ENCODE measurements at regions not wholly inside any gene's neighbourhood (a gene's known extent, or its start where the extent isn't known, plus 50 kb on each side); places are given as distances from the start of the nearest gene placed in this dataset.

DNA sequence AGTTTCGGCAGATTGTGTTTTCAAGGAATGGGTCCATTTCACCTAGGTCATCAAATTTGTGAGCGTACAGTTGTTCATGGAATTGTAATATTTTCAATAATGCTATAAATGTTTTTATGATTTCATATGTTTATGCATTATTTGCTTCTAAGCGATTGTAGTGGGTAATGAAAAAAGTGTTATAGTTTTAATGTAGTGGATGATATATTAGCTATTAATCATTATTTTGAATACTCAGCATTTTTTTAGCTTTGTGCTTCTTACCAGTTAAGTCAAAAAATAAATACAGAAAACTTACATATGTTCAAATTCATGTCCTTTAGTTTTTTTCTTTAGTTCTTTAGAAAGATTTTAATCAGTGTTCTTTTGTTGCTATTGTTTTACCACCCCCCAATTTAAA is 677.0 kb downstream of the STK39 start:
- TF ChIP-seq, protein P1, sequence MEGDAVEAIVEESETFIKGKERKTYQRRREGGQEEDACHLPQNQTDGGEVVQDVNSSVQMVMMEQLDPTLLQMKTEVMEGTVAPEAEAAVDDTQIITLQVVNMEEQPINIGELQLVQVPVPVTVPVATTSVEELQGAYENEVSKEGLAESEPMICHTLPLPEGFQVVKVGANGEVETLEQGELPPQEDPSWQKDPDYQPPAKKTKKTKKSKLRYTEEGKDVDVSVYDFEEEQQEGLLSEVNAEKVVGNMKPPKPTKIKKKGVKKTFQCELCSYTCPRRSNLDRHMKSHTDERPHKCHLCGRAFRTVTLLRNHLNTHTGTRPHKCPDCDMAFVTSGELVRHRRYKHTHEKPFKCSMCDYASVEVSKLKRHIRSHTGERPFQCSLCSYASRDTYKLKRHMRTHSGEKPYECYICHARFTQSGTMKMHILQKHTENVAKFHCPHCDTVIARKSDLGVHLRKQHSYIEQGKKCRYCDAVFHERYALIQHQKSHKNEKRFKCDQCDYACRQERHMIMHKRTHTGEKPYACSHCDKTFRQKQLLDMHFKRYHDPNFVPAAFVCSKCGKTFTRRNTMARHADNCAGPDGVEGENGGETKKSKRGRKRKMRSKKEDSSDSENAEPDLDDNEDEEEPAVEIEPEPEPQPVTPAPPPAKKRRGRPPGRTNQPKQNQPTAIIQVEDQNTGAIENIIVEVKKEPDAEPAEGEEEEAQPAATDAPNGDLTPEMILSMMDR (IDR thresholded peaks at IDR 0.05): no peak
- TF ChIP-seq POLR2A (IDR thresholded peaks at IDR 0.05) (no peak), POLR2AphosphoS5 (IDR thresholded peaks at IDR 0.05) (no peak)

Measured in transverse colon (tissue), 4 donors.